GM21737 (cell line): ENCODE measurements at regions not wholly inside any gene's neighbourhood (a gene's known extent, or its start where the extent isn't known, plus 50 kb on each side); places are given as distances from the start of the nearest gene placed in this dataset.

ENCODE experiments used
- ATAC-seq: cut with Tn5 transposase; IDR thresholded peaks from one replicate; pipeline ENCODE4 v1.9.1; 2021; ENCODE audit warnings: mild to moderate bottlenecking, moderate library complexity; ENCODE audit not compliant: unreplicated experiment

DNA sequence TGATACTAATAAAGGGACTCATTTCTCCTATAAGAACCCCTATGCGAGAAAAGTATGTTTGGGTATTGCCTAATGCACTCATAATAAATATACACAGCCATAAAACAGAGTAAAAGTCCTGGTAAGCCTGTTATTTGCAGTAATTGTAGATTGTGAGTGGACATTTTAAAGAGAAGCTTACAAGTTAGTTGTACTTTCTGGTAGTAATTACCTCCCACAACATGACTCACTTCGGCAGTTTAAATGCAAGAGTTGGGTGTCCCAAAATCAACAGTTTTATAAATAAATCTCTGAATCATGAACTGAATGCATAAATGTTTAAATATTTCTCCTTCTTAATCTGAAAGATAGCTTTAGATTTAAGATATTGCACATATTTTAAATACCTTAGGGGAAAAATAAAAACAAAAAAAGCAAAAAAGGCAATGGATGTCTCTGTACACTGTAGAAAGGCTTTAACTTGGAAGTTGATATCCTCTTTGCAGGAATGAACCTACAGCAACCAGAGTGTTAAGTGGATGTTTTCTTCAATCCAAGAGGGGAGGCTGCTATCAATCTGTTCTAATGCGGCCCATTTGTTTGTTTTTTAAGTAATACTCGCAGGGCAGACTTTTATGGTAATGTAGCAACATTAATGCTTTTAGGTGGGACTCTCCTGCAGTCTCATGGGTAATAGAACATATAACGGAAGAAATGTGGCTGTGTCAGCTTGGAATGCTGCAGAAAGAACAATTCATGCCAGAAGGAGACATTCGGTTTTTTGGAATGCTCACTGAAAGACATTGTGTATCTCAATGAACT is 57.3 kb upstream of the ZEB1 start:
- ATAC-seq: no peak

DNA sequence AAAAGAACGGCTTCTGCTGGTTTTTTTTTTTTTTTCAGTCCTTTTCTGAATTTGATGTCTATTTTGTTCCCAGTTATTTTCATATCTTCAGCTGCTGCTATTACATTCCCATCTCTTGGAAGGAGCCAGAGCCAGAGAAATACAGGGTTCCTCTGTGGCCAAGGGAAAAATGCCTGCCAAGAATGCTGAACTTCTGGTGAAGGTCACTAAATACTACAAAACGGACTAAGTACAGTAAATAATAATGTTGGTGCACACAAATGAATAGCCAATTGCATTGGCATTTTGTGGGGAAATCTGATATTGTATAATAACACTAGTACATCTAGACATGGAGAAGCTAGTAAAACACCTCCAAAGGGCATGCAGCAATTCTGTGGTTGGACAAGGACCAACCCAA is 56.3 kb upstream of the ZEB1 start:
- no peak for ATAC-seq

DNA sequence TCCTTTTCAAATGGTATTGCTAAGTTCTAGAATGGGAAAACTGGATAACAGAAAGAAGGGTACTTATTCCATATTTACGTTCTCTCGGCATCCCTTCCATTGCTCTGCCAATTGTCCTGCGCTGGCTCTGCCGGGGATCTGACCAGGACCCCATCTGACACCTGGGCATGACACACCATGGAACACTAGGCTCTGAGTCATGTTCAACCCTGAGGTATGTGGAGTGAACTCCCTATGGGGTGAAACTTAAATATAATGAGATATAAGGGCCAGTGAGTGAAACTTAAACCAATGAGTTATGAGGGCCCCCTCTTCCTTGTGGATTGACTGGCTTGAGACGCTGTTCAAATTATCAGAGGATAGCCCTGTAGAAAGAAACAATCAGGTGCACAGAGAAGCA is 55.1 kb upstream of the ZEB1 start:
- no peak for ATAC-seq

GRCh38 chr10:31268444-31269303 is 50.3 kb upstream of the ZEB1 start:
- no peak for ATAC-seq
